Mesendoderm (in vitro differentiated cells): ENCODE measurements at regions not wholly inside any gene's neighbourhood (a gene's known extent, or its start where the extent isn't known, plus 50 kb on each side); places are given as distances from the start of the nearest gene placed in this dataset.

Source experiments
- DNase-seq: peaks from one replicate; pipeline ENCODE4 v3.0.0; 2013
- H2AK5ac ChIP-seq: 2 replicates; pipeline ENCODE4 v1.6.1; 2013; ENCODE audit warnings: low read length, inconsistent platforms
- H2BK120ac ChIP-seq: 2 replicates; pipeline ENCODE4 v1.6.1; 2013; ENCODE audit warnings: low read depth, mild to moderate bottlenecking, low read length, moderate library complexity, mixed read lengths
- H2BK15ac ChIP-seq: replicated peaks from 2 replicates; pipeline ENCODE4 v1.6.1; 2013; ENCODE audit warnings: low read depth, mild to moderate bottlenecking, moderate library complexity
- H2BK5ac ChIP-seq: 2 replicates; pipeline ENCODE4 v1.6.1; 2013; ENCODE audit warnings: low read length, inconsistent platforms
- H3K18ac ChIP-seq: 2 replicates; pipeline ENCODE4 v1.6.1; 2013; ENCODE audit warnings: mild to moderate bottlenecking, low read length, mixed read lengths
- H3K23ac ChIP-seq: one replicate; pipeline ENCODE4 v1.6.1; 2013; ENCODE audit warnings: low read length
- H3K27ac ChIP-seq: 2 replicates; pipeline ENCODE4 v1.5.1; 2013; ENCODE audit warnings: low read depth, mild to moderate bottlenecking, inconsistent platforms, low read length, moderate library complexity
- H3K27me3 ChIP-seq: 2 replicates; pipeline ENCODE4 v1.6.1; 2013; ENCODE audit warnings: low read length, control low read depth, mild to moderate bottlenecking, inconsistent platforms; ENCODE audit not compliant: insufficient read depth, poor library complexity
- H3K36me3 ChIP-seq: 2 replicates; pipeline ENCODE4 v1.6.1; 2013; ENCODE audit warnings: low read length, inconsistent platforms; ENCODE audit not compliant: control insufficient read depth, insufficient read depth
- H3K4ac ChIP-seq: one replicate; pipeline ENCODE4 v1.6.1; 2013; ENCODE audit warnings: low read depth, mild to moderate bottlenecking, low read length, moderate library complexity
- H3K4me1 ChIP-seq: 2 replicates; pipeline ENCODE4 v1.6.1; 2013; ENCODE audit warnings: low read depth, low read length, inconsistent platforms; ENCODE audit not compliant: control insufficient read depth
- H3K4me2 ChIP-seq: 2 replicates; pipeline ENCODE4 v1.6.1; 2013; ENCODE audit warnings: low read length
- H3K4me3 ChIP-seq: 2 replicates; pipeline ENCODE4 v1.5.1; 2013; ENCODE audit warnings: mild to moderate bottlenecking, low read length
- H3K56ac ChIP-seq: one replicate; pipeline ENCODE4 v1.6.1; 2013; ENCODE audit warnings: low read length
- H3K79me1 ChIP-seq: 2 replicates; pipeline ENCODE4 v1.6.1; 2013; ENCODE audit warnings: low read length, inconsistent platforms
- H3K79me2 ChIP-seq: 2 replicates; pipeline ENCODE4 v1.6.1; 2013; ENCODE audit warnings: mild to moderate bottlenecking, low read length; ENCODE audit not compliant: control insufficient read depth, insufficient read depth
- H3K9ac ChIP-seq: 2 replicates; pipeline ENCODE4 v1.6.1; 2013; ENCODE audit warnings: low read length, inconsistent platforms
- H4K5ac ChIP-seq: one replicate; pipeline ENCODE4 v1.6.1; 2013; ENCODE audit warnings: low read length
- H4K8ac ChIP-seq: one replicate; pipeline ENCODE4 v1.6.1; 2013; ENCODE audit warnings: low read depth, mild to moderate bottlenecking, control low read depth, low read length, moderate library complexity
- WGBS: extraction: QIAGEN DNeasy Blood & Tissue Kit; methylation state at CpG from one replicate; pipeline ENCODE4 v1.1.7; 2013; ENCODE audit warnings: low lambda C conversion rate, missing lambda C conversion rate; ENCODE audit not compliant: insufficient coverage; ENCODE audit errors: extremely low coverage; 5-methylcytosine and 5-hydroxymethylcytosine counted together

DNA sequence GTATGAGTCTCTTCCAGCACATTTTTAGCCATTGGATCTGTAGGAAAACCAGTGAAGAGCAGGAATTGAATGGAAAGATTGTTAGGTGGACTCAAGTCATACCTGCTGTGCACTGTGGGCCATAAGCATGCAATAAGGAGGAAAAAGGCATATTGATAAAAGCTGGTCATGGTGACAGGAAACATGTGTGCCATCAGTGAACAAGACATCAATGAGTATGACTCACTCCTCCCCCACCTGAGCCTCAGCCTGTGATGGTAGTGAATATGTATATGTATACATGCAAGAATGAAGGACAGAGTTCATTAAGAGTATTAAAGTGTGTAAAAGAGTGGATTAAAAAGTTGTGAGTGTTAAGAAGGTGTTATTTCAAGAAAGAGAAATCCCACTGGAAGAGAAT lies 164.5 kb downstream of the TMEM38B start:
- Histone ChIP-seq H3K79me2 (no peaks in the 10 kb centered on the region), H2BK120ac (no peak overlapping the region), H3K79me1 (no peaks in the 10 kb centered on the region), H3K27ac (no peak overlapping the region), H3K36me3 (no peaks in the 10 kb centered on the region), H2AK5ac (no peak overlapping the region), H3K4me3 (no peak overlapping the region), H3K18ac (no peak overlapping the region), H2BK15ac (no peak overlapping the region), H3K23ac (no peak overlapping the region), H3K27me3 (no peaks in the 10 kb centered on the region), H4K8ac (no peak overlapping the region), H3K4me1 (no peaks in the 10 kb centered on the region), H3K9ac (no peak overlapping the region), H2BK5ac (no peak overlapping the region), H3K4ac (no peak overlapping the region), H4K5ac (no peak overlapping the region), H3K56ac (no peak overlapping the region), H3K4me2 (no peak overlapping the region)
- DNase-seq = no peak

DNA sequence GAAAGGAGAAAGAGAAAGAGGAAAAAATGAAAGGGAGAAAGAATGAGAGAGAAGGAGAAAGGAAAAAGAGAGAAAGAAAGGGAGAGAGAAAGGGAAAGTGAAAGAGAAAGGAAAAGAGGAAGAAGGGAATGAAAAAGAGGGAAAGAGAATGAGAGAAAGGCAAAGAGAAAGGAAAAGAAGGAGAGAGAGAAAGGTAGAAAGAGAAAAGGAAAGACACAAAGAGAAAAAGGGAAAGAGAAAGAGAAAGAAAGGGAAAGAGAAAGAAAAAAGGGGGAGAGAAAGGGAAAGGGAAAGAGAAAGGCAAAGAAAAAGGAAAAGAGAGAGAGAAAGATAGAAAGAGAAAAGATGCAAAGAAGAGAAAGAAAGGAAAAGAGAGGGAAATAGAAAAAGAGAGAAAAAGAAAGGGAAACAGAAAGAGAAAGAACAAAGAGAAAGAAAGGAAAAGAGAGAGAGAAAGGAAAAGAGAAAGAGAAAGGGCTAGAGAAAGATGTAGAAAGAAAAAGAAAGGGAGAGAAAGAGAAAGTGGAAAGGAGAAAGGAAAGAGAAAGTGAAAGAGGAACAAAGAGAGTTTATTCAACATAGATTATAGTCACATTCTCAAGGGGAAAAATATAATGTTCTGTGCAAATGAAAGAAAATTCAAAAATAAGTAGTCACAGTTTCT lies 165.2 kb downstream of the TMEM38B start:
- DNase-seq = no peak
- Histone ChIP-seq H3K4me3 (no peak overlapping the region), H3K18ac (no peak overlapping the region), H4K5ac (no peak overlapping the region), H3K27ac (no peak overlapping the region), H3K4me2 (no peak overlapping the region), H3K23ac (no peak overlapping the region), H3K79me1 (no peaks in the 10 kb centered on the region), H3K4me1 (no peaks in the 10 kb centered on the region), H2BK15ac (no peak overlapping the region), H3K79me2 (no peaks in the 10 kb centered on the region), H3K4ac (no peak overlapping the region), H3K36me3 (no peaks in the 10 kb centered on the region), H3K9ac (no peak overlapping the region), H2BK120ac (no peak overlapping the region), H2AK5ac (no peak overlapping the region), H2BK5ac (no peak overlapping the region), H3K56ac (no peak overlapping the region), H4K8ac (no peak overlapping the region), H3K27me3 (no peaks in the 10 kb centered on the region)

- no peaks in the 10 kb centered on the region for H3K79me1 ChIP-seq
- H3K4me1 ChIP-seq = no peaks in the 10 kb centered on the region
- H2BK120ac ChIP-seq = no peak overlapping the region
- no peak overlapping the region for H3K9ac ChIP-seq
- no peak overlapping the region for H3K56ac ChIP-seq
- H3K36me3 ChIP-seq = no peaks in the 10 kb centered on the region
- H2BK15ac ChIP-seq = no peak overlapping the region
- WGBS = no CpG with 5 or more reads among the region's 2 CpGs
- no peak overlapping the region for H3K18ac ChIP-seq
- no peak overlapping the region for H3K4me3 ChIP-seq
- no peak overlapping the region for H3K23ac ChIP-seq
- no peak overlapping the region for H4K5ac ChIP-seq
- no peak overlapping the region for H3K4ac ChIP-seq
- H3K27me3 ChIP-seq = no peaks in the 10 kb centered on the region
- no peak overlapping the region for H4K8ac ChIP-seq
- H3K27ac ChIP-seq = no peak overlapping the region
- DNase-seq = no peak
- no peak overlapping the region for H2AK5ac ChIP-seq
- H3K4me2 ChIP-seq = no peak overlapping the region
- H3K79me2 ChIP-seq = no peaks in the 10 kb centered on the region
- no peak overlapping the region for H2BK5ac ChIP-seq
These were observed 166.2 kb downstream of the TMEM38B start for GRCh38 chr9:105860516-105860915.

- no peak overlapping the region for H3K23ac ChIP-seq
- H3K4me2 ChIP-seq = no peak overlapping the region
- H3K56ac ChIP-seq = no peak overlapping the region
- H4K8ac ChIP-seq = no peak overlapping the region
- H3K4me3 ChIP-seq = no peak overlapping the region
- no peak overlapping the region for H2BK120ac ChIP-seq
- WGBS = no CpG with 5 or more reads among the region's 2 CpGs
- H4K5ac ChIP-seq = no peak overlapping the region
- H3K18ac ChIP-seq = no peak overlapping the region
- no peaks in the 10 kb centered on the region for H3K79me1 ChIP-seq
- no peaks in the 10 kb centered on the region for H3K36me3 ChIP-seq
- H3K27ac ChIP-seq = no peak overlapping the region
- no peak overlapping the region for H2BK5ac ChIP-seq
- H2BK15ac ChIP-seq = no peak overlapping the region
- no peaks in the 10 kb centered on the region for H3K27me3 ChIP-seq
- no peak for DNase-seq
- no peak overlapping the region for H3K4ac ChIP-seq
- H3K79me2 ChIP-seq = no peaks in the 10 kb centered on the region
- H3K9ac ChIP-seq = no peak overlapping the region
- no peak overlapping the region for H2AK5ac ChIP-seq
- H3K4me1 ChIP-seq = no peaks in the 10 kb centered on the region
These were observed 167.6 kb downstream of the TMEM38B start for GRCh38 chr9:105861972-105862371.

DNA sequence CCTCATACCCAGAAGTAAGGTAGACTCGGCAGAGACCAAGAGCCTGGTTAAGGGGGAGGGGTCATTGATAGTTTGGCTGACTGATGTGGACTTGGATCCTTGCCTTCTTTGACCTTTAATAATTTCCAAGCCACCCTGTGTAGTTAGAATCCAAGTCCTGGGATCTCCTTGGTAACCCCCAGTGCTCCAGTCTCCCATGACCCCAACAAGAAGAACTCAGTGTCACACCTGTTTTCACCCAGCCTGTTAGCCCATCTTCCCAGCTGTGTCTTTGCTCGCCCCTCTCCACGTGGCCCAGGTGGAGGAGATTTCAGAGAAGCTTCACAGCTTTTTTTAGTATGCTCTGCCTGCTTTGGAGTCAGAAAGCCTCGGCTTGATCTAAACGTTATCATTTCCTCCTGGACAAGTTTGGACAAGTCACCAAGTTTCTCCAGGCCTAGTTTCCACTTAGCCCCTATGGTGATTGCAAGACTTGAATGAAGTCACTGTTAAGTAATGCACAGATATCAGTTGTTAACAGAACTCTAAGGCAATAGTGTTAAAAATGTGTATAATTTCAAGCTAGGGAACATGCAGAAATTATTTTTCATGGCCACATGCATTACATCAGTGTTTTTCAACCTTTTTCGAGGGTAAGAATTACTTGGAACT lies 170.0 kb downstream of the TMEM38B start:
- Histone ChIP-seq H2BK5ac (no peak overlapping the region), H3K4ac (no peak overlapping the region), H3K4me2 (no peak overlapping the region), H4K8ac (no peak overlapping the region), H3K18ac (no peak overlapping the region), H3K23ac (no peak overlapping the region), H2BK15ac (no peak overlapping the region), H3K4me1 (no peaks in the 10 kb centered on the region), H3K9ac (no peak overlapping the region), H3K27me3 (no peaks in the 10 kb centered on the region), H3K79me2 (no peaks in the 10 kb centered on the region), H2BK120ac (no peak overlapping the region), H3K4me3 (no peak overlapping the region), H3K27ac (no peak overlapping the region), H3K79me1 (no peaks in the 10 kb centered on the region), H2AK5ac (no peak overlapping the region), H3K56ac (no peak overlapping the region), H4K5ac (no peak overlapping the region), H3K36me3 (no peaks in the 10 kb centered on the region)
- no CpG with 5 or more reads among the region's 6 CpGs for WGBS
- DNase-seq = no peak

DNA sequence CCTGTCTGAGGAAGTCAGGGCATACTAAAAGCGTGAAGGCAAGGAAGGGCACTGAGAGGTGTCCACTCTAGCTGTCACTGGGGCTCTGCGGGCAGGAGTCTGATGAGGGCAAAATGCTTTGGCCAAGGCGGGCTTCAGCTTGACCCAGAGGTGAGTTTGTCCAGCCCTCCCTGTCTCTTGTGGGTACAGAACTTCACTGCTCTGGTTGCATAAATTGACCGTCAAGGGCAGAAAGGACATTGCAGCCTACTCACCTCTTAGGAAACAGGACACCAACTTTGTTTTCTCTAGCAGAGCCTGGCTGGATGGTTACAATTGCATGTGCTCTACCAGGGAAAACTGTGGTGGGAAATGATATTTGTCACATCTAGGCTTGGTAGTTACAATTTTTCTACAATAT lies 170.9 kb downstream of the TMEM38B start:
- Histone ChIP-seq H2AK5ac (no peak overlapping the region), H2BK5ac (no peak overlapping the region), H4K5ac (no peak overlapping the region), H3K36me3 (no peaks in the 10 kb centered on the region), H3K4ac (no peak overlapping the region), H3K27ac (no peak overlapping the region), H3K79me1 (no peaks in the 10 kb centered on the region), H3K79me2 (no peaks in the 10 kb centered on the region), H3K56ac (no peak overlapping the region), H2BK120ac (no peak overlapping the region), H4K8ac (no peak overlapping the region), H3K23ac (no peak overlapping the region), H3K4me1 (no peaks in the 10 kb centered on the region), H3K9ac (no peak overlapping the region), H3K18ac (no peak overlapping the region), H2BK15ac (no peak overlapping the region), H3K4me3 (no peak overlapping the region), H3K4me2 (no peak overlapping the region), H3K27me3 (no peaks in the 10 kb centered on the region)
- DNase-seq = no peak
- no CpG with 5 or more reads among the region's 4 CpGs for WGBS
